IPS-NIHi11 (cell line): ENCODE measurements at regions not wholly inside any gene's neighbourhood (a gene's known extent, or its start where the extent isn't known, plus 50 kb on each side); places are given as distances from the start of the nearest gene placed in this dataset.

Experiments
- DNase-seq: peaks from one replicate; pipeline ENCODE4 v3.0.0; 2012; ENCODE audit warnings: mixed read lengths, low spot score

DNA sequence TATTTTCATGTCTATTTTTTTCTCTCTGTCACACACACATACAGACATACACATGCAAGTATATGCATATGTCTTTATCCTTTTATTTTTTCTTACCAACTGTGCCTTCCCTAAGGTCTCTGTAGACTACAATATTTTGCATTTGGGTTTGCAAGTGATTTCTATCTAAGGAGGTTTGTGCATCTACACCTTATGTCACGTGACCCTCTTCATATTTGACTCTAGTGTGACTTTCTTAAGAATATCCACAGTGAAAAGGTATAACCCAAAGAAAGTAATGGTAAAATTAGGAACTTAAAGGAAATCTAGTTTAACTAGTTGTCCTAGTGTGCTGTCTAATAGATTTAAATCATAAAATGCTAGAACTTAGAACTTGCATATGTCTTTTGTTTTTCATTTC lies 298.8 kb upstream of the LRIG3 start:
- no peak for DNase-seq

- DNase-seq: no peak
Measured at GRCh38 chr12:59196989-59197388, 276.7 kb upstream of the LRIG3 start.

DNA sequence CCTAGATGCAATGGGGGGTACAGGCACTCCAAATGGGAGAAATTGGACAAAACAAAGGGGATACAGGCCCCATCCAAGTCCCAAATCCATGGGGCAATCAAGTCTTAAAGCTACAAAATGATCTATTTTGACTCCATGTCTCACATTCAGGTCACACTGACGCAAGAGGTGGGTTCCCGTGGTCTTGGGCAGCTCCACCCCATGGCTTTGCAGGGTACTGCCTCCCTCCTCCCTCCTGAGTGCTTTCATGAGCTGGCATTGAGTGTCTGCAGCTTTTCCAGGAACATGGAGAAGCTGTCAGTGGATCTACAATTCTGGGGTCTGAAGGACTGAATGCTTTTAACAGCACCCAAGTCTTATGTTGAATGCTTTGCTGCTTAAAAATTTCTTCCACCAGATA lies 274.5 kb upstream of the LRIG3 start:
- DNase-seq: no peak

DNA sequence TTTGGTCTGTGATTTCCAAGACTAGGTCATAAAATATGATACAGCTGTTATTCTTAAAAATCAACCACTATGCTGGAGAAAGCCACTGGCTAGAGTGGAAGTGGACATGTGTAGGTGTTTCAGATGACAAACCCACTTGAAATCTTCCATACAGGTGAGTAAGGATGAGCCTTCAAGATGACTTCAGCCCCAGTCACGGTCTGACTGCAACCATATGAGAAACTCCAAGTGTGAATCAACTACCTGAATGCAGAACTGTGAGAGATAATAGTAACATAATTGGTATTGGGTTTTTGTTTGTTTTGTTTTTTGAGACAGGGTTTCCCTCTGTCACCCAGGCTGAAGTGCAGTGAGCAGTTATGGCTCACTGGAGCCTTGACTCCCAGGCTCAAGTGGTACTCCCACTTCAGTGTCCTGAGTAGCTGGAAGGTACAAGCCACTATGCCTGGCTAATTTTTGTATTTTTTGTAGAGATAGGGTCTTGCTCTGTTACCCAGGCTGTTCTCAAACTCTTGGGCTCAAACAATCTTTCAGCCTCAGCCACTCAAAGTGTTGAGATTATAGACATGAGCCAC lies 273.3 kb upstream of the LRIG3 start:
- no peak for DNase-seq

DNA sequence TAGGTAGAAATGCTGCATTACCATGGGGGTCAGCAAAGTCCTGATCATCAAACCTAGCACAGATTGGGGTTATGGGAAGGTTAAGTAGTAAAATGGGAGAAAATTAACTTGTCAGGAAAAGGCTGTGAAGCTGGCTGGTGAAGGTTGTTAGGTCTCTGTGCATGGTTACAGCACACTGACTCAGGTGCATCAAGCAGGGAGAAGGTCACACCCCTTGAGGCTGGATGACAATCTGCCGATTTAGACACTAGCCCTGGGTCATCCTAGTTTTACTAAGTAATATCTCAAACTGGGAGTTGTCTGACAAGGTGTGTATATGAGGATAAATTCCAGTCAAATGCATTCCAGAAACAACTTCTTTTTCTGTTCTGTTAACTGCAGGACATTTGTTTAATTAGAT lies 271.1 kb upstream of the LRIG3 start:
- DNase-seq: no peak

GRCh38 chr12:59186451-59186850 lies 266.1 kb upstream of the LRIG3 start:
- no peak for DNase-seq

DNA sequence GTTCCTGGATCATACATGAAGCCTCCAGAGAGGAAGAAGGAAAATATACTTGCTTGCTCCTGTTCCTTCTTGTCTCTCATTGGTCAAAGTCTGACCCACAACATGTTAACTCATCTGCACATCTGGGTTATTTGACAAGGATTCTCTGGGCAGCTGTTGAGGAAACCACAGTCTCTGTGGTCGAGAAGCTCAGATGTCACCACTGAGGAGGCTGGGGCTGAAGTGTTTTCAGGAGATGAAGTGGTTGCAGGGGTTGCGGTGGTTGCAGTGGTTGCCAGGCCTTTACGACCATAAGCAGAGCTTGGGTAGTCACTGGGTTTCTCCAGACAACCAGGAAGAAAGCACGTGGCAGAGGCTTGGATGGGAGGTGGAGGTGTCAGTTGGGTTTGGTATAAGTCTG lies 265.0 kb upstream of the LRIG3 start:
- DNase-seq: no peak

- DNase-seq: no peak
Measured at GRCh38 chr12:59182658-59183455, 262.6 kb upstream of the LRIG3 start.

DNA sequence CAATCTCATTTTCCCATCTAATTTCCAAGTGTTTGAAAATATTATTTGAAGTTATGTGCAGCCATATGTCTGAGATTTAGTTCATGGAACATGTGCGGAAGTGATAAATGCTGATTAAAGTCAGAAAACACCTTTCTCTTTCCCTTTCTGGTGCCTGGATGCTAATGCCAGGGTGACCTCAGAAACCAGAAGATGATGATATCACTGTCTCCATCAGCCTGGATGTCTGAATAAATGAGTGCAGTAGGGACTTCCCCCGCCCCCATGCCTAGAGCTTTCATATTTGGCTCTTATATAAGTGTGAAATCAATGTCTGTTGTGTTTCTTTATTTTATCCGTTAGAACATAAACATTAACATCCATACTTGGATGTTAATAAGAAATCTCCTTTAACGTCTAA lies 261.9 kb upstream of the LRIG3 start:
- no peak for DNase-seq

GRCh38 chr12:59181196-59181777 lies 261.0 kb upstream of the LRIG3 start:
- DNase-seq: no peak

DNA sequence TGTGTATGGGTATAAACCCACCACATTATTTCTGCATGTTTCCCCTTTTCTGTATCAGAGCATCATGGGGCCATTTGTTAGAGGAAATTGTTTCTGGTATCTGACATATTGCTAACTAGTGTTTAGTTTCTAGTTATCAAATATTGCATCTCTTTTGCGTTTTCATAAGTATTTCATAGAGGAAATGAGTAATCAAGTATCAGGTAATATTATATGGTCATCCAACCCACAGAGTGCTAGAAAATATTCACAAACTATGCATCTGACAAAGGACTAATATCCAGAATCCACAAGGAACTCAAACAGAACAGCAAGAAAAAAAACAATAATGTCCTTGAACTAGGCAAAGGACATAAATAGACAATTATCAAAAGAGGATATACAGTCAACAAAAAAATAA lies 258.9 kb upstream of the LRIG3 start:
- no peak for DNase-seq

GRCh38 chr12:59173695-59174094 lies 253.4 kb upstream of the LRIG3 start:
- no peak for DNase-seq

GRCh38 chr12:59168647-59169046 lies 248.3 kb upstream of the LRIG3 start:
- no peak for DNase-seq

- no peak for DNase-seq
Measured at GRCh38 chr12:59166457-59166856, 246.2 kb upstream of the LRIG3 start.

- DNase-seq: no peak
Measured at GRCh38 chr12:59164991-59165718, 244.9 kb upstream of the LRIG3 start.

GRCh38 chr12:59164226-59164625 lies 243.9 kb upstream of the LRIG3 start:
- DNase-seq: no peak

- no peak for DNase-seq
Measured at GRCh38 chr12:59158681-59159080, 238.4 kb upstream of the LRIG3 start.

- DNase-seq: no peak
Measured at GRCh38 chr12:59158066-59158465, 237.8 kb upstream of the LRIG3 start.

DNA sequence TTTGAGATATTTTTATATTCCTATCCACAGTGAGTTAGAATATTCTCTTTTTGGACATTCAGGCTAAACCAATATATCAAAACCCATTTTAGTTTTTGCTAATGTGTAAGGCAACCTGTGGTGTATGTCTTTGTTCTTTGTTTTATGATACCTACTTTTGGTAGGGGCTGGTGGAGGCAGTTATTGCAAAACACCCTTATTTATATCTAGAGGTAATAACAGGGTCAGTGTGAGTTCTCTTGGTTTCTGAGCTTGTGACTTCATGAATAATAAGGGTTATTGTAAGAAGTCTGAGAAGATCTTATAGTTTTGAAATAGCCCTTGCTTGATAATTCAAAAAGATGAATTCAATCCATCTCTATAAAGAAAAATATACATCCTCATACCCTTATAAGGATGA lies 235.1 kb upstream of the LRIG3 start:
- DNase-seq: no peak

- no peak for DNase-seq
Measured at GRCh38 chr12:59151243-59151642, 230.9 kb upstream of the LRIG3 start.

GRCh38 chr12:59149995-59150642 lies 229.8 kb upstream of the LRIG3 start:
- DNase-seq: peak; percentile 71

DNA sequence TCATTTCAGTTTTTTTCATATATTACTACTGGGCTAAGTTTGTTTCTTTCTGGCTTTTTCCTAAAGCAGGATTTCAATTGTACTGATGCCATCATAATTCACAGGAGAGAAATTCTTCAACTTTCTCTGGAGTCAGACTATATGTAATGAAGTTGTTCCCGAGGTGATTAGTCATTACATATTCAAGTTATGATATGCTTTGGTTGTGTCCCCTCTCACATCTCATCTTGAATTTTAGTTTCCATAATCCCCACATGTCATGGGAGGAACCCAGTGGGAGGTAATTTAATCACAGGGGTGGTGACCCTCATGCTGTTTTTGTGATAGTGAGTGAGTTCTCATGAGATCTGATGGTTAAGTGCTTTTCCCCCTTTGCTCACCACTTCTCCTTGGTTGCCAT lies 227.5 kb upstream of the LRIG3 start:
- no peak for DNase-seq
